SKM-1 (cell line): ENCODE measurements at regions not wholly inside any gene's neighbourhood (a gene's known extent, or its start where the extent isn't known, plus 50 kb on each side); places are given as distances from the start of the nearest gene placed in this dataset.

Experiments
- DNase-seq: peaks from one replicate; lab custom pipeline; 2025; ENCODE audit not compliant: unreplicated experiment; lab: John Stamatoyannopoulos, UW

DNA sequence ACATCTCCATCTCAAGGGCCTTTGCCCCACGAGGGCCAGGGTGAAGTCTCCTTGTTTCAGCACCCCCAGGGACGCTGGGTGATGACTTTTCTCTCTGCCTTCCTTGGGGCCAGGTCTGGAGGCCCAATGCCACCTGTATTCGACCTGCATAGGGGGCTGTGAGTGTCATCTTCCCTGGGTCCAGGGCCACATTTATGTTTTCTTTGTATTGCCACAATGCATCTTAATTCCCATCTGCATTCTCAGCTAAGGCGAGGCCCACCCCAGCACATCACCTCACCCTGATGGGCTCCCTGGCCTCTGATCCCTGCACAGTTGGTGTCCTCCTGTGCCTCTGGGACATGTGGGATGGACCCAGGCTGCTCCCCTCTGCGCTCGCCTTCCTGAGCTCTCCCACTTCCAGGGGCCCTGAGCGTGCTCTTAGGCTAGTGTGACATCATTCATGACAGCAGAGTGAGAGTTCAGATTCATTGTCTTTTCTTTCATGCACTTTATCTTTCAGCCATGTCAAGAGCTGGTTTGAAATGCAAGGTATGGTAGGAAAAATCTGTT, 122.0 kb upstream of the COPS8 start:
- no peak for DNase-seq

- no peak for DNase-seq
Observed at GRCh38 chr2:236964291-236964690, 121.4 kb upstream of the COPS8 start.

GRCh38 chr2:236965021-236965840, 120.5 kb upstream of the COPS8 start:
- DNase-seq: no peak

GRCh38 chr2:236965841-236966096, 119.9 kb upstream of the COPS8 start:
- DNase-seq: no peak

GRCh38 chr2:236967499-236967783, 118.2 kb upstream of the COPS8 start:
- DNase-seq: no peak

DNA sequence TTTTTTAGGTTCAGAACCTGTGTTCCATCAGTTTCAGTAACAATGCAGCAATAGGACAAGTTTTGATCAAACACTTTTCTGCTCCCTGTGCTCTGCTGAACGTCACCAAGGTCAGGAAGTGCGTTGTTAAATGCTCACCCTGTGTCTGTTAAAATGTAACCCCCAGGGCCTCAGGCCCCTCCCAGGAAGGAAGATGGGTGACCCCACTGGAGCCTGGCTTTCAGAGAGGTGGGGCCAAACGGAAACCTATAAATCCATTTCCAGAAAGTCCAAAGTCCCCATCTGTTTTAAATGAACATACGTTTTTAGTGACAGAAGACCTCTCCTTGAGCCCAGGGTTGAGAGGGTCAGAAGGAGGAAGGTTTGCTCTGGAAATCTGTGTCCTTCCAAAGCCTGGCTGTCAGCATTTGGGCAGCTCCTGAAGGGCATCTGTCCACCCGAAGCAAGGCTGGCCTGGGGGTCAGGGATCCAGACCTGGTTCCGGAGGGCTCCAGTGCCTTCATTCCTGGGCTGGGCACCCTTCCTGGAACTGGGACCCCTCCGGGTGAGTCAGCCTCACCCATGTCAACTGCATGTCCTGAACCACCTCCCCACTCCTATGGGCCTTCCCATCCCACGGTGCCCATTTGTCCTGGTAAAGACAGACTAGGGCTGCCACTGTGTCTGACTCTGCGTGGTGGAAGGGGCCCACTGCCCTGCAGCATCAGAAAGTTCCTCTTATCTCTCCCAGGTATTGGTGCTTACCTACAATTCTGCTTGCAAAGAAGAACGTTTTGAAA, 117.4 kb upstream of the COPS8 start:
- DNase-seq: no peak

GRCh38 chr2:236968880-236969534, 116.7 kb upstream of the COPS8 start:
- DNase-seq: no peak

- no peak for DNase-seq
Observed at GRCh38 chr2:236969767-236970655, 115.7 kb upstream of the COPS8 start.

DNA sequence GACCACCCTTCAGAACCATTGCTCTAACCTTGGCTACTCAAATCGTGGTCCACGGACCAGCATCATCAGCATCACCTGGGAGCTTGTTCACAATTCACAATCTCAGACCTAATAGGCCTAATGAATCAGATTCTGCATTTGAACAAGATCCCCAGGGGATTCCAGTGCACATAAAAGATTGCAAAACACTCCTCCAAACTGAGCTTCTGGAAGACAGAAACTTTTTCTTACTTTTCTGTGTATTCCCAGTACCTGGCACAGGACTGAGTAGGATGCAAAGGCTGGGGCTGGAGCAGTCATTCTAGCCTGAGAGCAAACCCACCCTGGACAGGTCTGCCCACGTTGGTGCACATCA, 115.1 kb upstream of the COPS8 start:
- DNase-seq: no peak

DNA sequence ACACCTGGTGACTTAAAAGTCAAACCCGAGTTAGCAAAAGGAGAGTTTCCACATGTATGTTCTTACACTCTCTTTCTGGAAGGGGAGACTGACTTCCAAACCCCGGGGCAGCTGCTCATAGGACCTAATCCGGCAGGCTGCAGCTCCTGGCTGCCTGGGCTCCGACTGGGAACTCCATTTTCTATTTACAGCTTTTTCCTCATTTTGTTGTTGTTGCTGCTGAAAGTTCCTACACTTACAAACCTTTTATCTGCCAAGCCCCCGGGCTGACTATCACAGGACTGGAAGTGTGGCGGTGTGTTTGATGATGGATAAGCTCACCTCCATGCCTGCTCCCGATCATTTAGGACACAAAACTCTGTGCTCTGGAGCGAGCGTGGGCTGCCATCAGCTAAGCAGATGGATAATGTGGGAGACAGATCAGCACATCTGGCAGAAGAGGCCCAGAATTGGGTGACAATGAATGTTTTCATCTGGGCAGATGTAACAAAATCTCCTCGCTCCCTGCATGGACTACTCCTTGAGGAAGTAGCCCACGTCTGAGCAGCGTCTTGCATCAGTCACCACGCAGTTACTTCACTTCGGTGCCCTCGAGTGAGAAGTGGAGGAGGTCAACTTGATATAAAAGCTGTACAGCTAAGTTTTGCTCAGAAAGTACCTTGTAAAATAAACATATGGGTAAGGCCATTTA, 114.4 kb upstream of the COPS8 start:
- DNase-seq: peak; percentile 77

- no peak for DNase-seq
Observed at GRCh38 chr2:236971919-236972381, 113.7 kb upstream of the COPS8 start.

GRCh38 chr2:236972491-236973342, 113.0 kb upstream of the COPS8 start:
- DNase-seq: no peak

- no peak for DNase-seq
Observed at GRCh38 chr2:236973343-236973980, 112.2 kb upstream of the COPS8 start.

- DNase-seq: no peak
Observed at GRCh38 chr2:236974148-236974547, 111.5 kb upstream of the COPS8 start.

DNA sequence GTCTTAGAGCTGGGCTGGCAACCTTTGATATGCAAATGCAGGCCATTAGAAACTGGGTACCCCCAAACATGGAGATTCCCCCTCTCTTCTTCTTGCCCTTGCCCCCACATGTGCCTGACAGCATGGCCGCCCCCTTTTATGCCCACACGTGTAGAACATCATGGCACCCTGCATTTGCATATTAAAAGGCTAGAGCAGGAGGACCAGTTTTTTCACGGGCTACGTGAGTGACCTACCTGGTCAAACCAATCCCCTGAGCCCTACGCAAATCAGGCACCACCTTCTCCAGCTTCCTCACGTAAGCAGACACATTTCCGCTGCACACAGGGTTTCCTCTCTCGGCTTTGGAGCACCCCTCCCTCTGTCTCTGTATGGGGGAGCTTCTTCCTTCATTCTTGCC, 110.9 kb upstream of the COPS8 start:
- no peak for DNase-seq

DNA sequence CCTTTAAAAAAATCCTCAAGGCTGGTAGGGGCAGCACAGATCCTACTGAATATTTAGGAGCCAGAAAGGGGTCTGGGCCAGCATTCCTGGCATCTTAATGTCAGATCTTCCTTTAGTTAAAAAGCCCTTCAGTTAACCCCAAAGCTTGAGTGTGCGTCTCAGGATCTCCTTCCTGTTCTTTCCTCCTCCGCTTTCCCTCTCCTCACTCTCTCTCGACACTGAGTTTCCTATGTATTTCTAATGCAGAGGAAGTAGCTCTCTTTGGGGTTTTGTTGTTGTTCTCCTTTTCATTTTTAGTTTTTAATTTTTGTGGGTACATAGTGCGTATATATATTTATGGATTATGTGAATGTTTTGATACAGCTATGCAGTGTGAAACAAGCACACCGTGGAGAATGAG, 109.9 kb upstream of the COPS8 start:
- peak; percentile 21 for DNase-seq

DNA sequence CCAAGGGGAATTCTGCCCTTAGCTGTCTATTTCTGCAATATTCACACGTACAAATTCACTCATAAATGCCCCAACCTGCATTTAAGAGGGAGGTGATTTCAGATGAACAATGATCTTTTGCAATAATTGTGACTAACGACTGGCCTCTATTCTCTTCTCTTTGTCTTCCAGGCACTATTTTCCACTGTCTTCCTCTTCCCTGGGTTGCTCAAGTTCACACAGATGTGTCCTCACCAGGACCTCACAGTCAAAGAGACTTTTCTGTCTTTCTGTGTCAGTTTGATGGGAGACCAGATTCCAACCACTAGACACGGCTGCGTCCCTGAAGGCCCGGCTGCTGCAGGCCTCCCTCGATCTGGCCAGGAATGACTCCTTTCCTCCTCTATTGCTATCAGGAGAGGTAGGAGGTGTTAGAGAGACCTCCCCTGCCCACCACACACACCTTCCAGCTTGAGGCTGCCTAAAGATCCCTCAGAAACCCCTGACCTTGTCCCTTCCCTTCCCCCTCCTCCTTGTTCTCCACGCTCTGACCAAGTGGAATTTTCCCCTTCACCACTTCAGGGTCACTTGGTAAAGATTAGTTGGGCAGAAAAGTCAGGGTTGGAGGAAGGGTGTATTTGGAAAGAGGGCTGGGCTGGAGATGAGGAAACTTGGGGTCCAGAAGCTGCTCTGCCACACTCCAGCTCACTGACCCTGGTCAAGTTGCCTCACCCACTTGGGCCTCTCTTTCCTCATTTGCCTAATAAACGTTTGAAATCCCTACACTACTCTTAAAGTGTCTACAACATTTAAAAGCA, 109.2 kb upstream of the COPS8 start:
- peak; percentile 86 for DNase-seq
